Tibial artery (tissue), 4 donors: ENCODE measurements at regions not wholly inside any gene's neighbourhood (a gene's known extent, or its start where the extent isn't known, plus 50 kb on each side); places are given as distances from the start of the nearest gene placed in this dataset.

Experiments
- DNase-seq, 2 donors: peaks; one replicate each; pipeline ENCODE4 v3.0.0-alpha.2; 2019
- H3K27ac ChIP-seq, 2 donors: fragments of 200-600 bp; sonication (generic) in 1 of 2; 1 replicate in 1 of 2; 2 replicates in 1 of 2; pipeline ENCODE4 v1.5.1; 2018 to 2019; ENCODE audit warnings: mild to moderate bottlenecking in 1 of 2
- H3K27me3 ChIP-seq, 2 donors: fragments of 200-600 bp; sonication (generic) in 1 of 2; one replicate each; pipeline versions ENCODE4 v1.5.1 to v1.6.0; 2016 to 2019
- H3K36me3 ChIP-seq, 3 donors: fragments of 200-600 bp; sonication (generic) in 2 of 3; one replicate each; pipeline ENCODE4 v1.5.1; 2016 to 2019; ENCODE audit warnings: mild to moderate bottlenecking in 2 of 3
- H3K4me1 ChIP-seq, 4 donors: fragments of 200-600 bp; sonication (generic) in 2 of 4; 1 replicate in 3 of 4; 2 replicates in 1 of 4; pipeline ENCODE4 v1.5.1; 2016 to 2019
- H3K4me3 ChIP-seq, 2 donors: fragments of 200-600 bp; sonication (generic) in 1 of 2; 1 replicate in 1 of 2; 2 replicates in 1 of 2; pipeline ENCODE4 v1.5.1; 2018 to 2019; ENCODE audit warnings: mild to moderate bottlenecking in 2 of 2
- H3K9me3 ChIP-seq, 3 donors: fragments of 200-600 bp; sonication (generic) in 1 of 3; one replicate each; pipeline ENCODE4 v1.5.1; 2016 to 2019
- intact Hi-C: fragments of 100-400 bp; cut with DNase I; formaldehyde crosslinking; loops from one replicate; pipeline ENCODE4 v1.15.0; 2023; ENCODE audit warnings: low total_unique reads
- TF ChIP-seq, protein P1 (sequence below), 2 experiments: fragments of 200-600 bp in 1 of 2; fragments of 450-650 bp in 1 of 2; IDR thresholded peaks; one replicate each; pipeline ENCODE4 v1.5.1; 2017 to 2019; ENCODE audit warnings: antibody characterized with exemption in 2 of 2, mild to moderate bottlenecking in 1 of 2, moderate library complexity in 1 of 2

DNA sequence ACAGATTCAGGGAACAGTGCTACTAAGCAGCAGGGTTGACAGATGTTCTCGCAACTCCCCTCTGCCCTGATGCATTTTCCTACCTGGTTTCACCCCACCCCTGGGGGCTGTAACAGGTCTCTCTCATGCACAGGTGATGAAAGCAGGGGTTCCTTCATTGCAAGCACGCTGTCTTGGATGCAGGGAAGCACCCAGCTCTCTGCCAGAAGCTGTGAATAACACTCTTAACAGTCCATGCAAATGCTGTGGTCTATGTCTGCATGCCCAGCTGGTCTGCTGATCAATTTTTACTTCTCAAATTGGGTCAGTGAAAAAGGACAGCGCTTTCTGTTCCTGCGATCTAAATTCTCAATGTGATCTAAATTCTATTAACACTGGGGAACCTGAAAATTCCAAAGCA lies 246.3 kb upstream of the TSHZ3 start:
- no peaks in the 10 kb centered on the region for H3K4me1 ChIP-seq
- TF ChIP-seq, protein P1, sequence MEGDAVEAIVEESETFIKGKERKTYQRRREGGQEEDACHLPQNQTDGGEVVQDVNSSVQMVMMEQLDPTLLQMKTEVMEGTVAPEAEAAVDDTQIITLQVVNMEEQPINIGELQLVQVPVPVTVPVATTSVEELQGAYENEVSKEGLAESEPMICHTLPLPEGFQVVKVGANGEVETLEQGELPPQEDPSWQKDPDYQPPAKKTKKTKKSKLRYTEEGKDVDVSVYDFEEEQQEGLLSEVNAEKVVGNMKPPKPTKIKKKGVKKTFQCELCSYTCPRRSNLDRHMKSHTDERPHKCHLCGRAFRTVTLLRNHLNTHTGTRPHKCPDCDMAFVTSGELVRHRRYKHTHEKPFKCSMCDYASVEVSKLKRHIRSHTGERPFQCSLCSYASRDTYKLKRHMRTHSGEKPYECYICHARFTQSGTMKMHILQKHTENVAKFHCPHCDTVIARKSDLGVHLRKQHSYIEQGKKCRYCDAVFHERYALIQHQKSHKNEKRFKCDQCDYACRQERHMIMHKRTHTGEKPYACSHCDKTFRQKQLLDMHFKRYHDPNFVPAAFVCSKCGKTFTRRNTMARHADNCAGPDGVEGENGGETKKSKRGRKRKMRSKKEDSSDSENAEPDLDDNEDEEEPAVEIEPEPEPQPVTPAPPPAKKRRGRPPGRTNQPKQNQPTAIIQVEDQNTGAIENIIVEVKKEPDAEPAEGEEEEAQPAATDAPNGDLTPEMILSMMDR (IDR thresholded peaks at IDR 0.05) = no peak
- no peak overlapping the region for H3K4me3 ChIP-seq
- no peaks in the 10 kb centered on the region for H3K9me3 ChIP-seq
- no peak for DNase-seq
- H3K36me3 ChIP-seq = no peaks in the 10 kb centered on the region
- H3K27me3 ChIP-seq = no peaks in the 10 kb centered on the region
- no peak overlapping the region for H3K27ac ChIP-seq
- intact Hi-C loops = no loop called here

DNA sequence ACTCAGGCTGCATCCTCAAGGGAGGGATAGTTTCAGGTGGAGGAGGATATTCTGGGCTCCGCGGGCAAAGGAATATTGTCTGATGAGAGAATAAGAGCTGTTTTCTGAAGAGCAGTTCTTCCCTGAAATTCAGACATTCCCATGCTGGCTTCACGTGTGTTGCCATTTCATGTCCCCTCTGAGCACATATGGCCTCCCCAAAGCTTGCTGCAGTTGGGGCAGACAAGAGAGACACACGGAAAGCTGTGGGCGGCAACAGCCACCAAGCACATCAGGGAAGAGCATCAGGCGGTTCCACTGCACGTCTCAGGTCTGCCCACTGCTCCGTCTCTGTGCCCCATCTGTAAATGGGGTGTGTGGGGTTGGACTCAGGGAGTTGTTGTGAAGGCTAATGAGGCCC lies 247.5 kb upstream of the TSHZ3 start:
- Histone ChIP-seq H3K27ac (no peak overlapping the region), H3K36me3 (no peaks in the 10 kb centered on the region), H3K9me3 (no peaks in the 10 kb centered on the region), H3K27me3 (no peaks in the 10 kb centered on the region), H3K4me3 (no peak overlapping the region), H3K4me1 (no peaks in the 10 kb centered on the region)
- no peak for DNase-seq
- intact Hi-C loops = no loop called here
- TF ChIP-seq, protein P1 (IDR thresholded peaks at IDR 0.05) = no peak

DNA sequence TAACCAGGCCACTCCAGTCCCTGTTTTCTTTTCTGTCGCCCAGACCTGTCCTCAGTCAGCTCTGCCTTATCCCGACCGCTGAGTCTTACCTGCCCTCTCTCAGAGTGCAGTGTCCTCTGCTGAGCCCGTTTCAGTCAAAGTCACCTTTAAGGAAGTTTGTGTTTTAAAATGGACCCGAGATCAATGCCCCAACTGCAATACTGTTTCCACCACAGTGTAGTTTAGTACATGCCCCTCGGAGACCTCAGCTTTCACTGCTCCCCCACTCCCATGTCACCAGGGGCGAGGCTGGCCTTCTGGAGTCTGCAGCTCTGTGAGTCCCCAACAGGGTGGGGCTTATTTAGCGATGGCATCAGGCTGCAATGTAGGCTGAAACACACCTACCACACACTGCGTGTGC lies 248.4 kb upstream of the TSHZ3 start:
- Histone ChIP-seq H3K36me3 (no peaks in the 10 kb centered on the region), H3K4me3 (no peak overlapping the region), H3K4me1 (no peaks in the 10 kb centered on the region), H3K9me3 (no peaks in the 10 kb centered on the region), H3K27me3 (no peaks in the 10 kb centered on the region), H3K27ac (no peak overlapping the region)
- intact Hi-C loops = no loop called here
- DNase-seq = no peak
- TF ChIP-seq, protein P1 (IDR thresholded peaks at IDR 0.05) = no peak

- Histone ChIP-seq H3K4me1 (no peaks in the 10 kb centered on the region), H3K36me3 (no peaks in the 10 kb centered on the region), H3K4me3 (no peak overlapping the region), H3K27ac (no peak overlapping the region), H3K9me3 (no peaks in the 10 kb centered on the region), H3K27me3 (no peaks in the 10 kb centered on the region)
- intact Hi-C loops = no loop called here
- TF ChIP-seq, protein P1 (IDR thresholded peaks at IDR 0.05) = no peak
- no peak for DNase-seq
Measured at GRCh38 chr19:31598730-31599238, 249.5 kb upstream of the TSHZ3 start.

DNA sequence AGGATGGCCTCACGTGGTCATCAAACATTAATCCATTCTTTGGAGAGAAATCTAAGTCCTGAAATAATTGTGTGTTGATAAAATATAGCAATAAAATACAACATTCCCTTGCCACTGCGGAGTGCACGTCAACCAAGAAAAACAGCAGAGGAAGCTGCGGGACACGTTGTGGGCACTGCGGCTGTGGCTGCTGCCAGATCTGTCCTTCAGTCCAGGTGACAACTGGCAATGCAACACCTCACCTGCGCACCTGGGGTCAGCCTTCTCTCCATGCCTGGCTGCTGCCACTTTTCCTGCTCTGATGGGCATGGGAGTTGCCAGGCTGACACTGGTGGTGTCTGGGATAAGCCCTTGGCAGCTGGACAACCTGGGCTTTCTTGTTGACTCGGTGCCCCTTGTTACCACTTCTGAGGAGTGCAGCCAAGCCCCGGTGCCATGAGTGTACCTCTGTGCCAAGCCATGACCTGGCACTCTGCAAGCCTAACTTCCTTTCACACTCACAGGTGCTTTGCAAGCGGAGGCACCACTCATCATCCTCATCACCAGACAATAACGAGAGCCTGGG lies 251.6 kb upstream of the TSHZ3 start:
- DNase-seq = peak in 1 of 2 donors; percentile 53
- Histone ChIP-seq H3K9me3 (no peaks in the 10 kb centered on the region), H3K27ac (no peak overlapping the region), H3K4me1 (no peaks in the 10 kb centered on the region), H3K27me3 (no peaks in the 10 kb centered on the region), H3K36me3 (no peaks in the 10 kb centered on the region), H3K4me3 (no peak overlapping the region)
- intact Hi-C loops = no loop called here
- TF ChIP-seq, protein P1 (IDR thresholded peaks at IDR 0.05) = no peak

- Histone ChIP-seq H3K4me3 (no peak overlapping the region), H3K27ac (no peak overlapping the region), H3K36me3 (no peaks in the 10 kb centered on the region), H3K27me3 (no peaks in the 10 kb centered on the region), H3K4me1 (no peaks in the 10 kb centered on the region), H3K9me3 (no peaks in the 10 kb centered on the region)
- intact Hi-C loops = no loop called here
- TF ChIP-seq, protein P1 (IDR thresholded peaks at IDR 0.05) = no peak
- peak in 1 of 2 donors; percentile 23 for DNase-seq
Measured at GRCh38 chr19:31601855-31602254, 252.6 kb upstream of the TSHZ3 start.
